HG03175 (cell line): ENCODE measurements at regions not wholly inside any gene's neighbourhood (a gene's known extent, or its start where the extent isn't known, plus 50 kb on each side); places are given as distances from the start of the nearest gene placed in this dataset.

Experiments
- ATAC-seq: cut with Tn5 transposase; IDR thresholded peaks from one replicate; pipeline ENCODE4 v1.9.1; 2021; ENCODE audit warnings: mild to moderate bottlenecking, moderate library complexity; ENCODE audit not compliant: unreplicated experiment

DNA sequence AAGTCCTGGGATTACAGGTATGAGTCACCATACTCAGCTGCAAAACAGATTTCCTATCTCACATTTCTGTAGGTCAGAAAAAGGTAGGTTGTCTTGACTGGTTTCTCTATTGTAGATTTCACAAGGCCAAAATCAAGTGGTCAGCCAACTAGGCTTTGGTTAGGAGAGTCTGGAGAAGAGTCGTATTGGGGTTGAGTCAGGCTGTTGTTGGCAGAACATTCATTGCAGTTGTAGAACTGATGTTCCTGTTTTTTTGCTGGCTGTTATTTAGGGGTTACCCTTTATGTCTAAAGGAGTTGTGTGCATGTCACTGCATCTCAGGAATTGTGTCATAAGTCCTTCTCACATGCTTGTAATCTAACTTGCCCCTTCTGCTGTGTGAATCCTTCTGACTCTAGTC, 814.2 kb upstream of the GRAMD2B start:
- no peak for ATAC-seq

DNA sequence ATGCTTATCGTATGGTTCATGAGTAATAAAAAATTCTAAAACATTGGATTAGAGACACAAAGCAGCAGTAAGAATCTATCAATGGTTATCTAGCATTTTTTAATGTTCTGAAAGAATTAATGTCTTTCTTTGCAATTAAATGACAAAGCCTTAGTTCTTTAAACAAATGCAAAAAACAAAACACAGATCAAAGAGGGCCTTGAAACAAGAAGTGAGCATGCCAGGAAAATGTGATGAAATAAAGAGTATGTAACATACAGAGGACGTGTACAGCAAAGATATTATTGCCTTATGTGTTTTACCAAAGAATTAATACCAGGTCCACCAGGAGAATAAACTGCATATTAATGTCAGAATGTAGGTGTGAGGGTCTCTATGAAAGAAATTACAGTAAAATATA, 812.3 kb upstream of the GRAMD2B start:
- ATAC-seq = no peak

DNA sequence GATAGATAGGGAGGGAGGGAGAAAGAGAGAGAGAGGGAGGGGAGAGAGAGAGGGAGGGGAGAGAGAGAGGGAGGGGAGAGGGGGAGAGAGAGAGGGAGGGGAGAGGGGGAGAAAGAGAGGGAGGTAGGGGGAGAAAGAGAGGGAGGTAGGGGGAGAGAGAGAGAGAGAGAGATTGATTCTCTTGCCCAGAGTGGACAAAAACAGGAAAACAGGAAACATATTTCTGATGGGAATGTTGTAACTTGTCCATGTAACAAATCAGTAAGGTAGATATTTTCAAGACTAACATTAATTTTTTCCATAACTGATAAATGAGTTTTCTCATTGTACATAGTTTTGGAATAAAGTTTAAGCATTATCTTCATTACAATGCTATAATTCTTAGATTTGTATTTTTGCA, 811.7 kb upstream of the GRAMD2B start:
- ATAC-seq = no peak

DNA sequence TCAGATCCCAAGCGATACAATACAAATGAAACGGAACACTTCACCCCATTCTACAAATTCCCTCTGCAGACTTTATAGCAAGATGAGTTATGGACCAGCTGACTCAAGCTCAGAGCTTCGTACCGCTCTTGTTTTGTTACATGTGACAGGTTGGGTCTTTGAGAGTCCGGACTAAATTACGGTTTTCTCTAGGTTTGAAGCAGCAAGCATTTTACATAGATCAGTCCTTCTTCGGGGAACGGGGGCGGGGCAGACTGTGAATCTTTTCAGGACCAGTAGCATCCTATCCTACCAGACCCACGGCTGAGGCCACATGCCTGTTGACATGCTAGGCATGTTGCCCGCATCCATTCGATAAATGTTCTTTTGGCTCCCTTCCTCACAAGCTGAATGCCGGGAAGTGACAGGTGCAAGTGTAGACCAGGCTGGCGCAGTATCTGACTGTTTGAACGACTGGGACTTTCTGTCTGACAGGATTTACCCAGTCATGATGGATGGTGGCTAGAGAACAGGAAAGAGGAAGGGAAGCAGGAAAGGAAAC, 811.0 kb upstream of the GRAMD2B start:
- ATAC-seq = no peak

DNA sequence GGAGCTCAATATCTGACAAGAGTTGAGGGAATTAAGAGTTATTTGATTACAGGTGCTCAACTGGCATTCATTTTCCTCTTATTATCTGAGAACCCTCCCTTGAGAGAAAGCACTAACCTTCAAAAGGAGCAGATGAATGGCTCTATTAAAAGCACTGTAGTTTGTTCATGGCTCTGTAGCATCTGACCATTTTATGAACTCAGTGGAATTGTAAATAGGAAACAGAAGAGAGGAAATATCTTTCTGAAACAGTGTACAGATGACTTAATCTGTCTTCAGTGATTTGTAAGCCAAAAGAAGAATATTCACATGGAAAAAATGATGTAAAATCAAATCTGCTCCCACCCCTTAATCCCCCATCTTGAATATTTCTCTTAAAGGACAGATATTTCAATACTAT, 810.4 kb upstream of the GRAMD2B start:
- no peak for ATAC-seq

DNA sequence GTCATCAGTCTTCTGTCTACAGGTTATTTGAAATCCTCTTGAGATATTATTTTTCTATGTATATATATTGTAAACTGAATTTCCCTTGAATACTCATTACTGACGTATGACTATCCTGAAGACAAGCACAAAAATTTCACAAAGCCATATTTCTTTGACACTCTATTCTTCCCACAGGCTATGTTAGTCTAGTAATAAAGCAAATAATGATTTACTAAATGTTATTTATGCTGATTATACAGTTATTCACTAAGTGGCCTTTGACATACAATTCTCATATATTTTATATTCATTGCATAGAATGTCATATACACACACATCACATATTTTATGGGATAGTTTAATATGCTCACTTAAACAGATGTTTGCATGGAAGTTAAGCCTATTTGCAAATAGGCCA, 793.0 kb upstream of the GRAMD2B start:
- no peak for ATAC-seq

DNA sequence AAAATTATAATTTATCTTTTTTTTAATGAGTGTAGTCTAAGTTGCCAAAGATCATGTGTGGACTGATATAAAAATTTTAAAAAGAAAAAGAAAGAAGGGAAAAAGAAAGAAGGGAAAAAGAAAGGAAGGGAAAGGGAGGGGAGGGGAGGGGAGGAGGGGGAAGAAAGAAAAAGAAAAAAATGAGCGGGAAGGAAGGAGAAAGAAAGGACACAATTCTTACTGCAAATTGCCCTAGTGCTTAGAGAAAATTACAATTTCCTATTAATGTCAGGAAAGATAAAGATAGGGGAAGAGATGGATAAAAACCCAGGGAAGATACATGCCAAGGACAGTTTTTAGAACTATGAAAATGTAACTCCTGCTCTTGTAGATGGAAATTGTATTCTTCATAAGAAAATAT, 789.7 kb upstream of the GRAMD2B start:
- no peak for ATAC-seq

DNA sequence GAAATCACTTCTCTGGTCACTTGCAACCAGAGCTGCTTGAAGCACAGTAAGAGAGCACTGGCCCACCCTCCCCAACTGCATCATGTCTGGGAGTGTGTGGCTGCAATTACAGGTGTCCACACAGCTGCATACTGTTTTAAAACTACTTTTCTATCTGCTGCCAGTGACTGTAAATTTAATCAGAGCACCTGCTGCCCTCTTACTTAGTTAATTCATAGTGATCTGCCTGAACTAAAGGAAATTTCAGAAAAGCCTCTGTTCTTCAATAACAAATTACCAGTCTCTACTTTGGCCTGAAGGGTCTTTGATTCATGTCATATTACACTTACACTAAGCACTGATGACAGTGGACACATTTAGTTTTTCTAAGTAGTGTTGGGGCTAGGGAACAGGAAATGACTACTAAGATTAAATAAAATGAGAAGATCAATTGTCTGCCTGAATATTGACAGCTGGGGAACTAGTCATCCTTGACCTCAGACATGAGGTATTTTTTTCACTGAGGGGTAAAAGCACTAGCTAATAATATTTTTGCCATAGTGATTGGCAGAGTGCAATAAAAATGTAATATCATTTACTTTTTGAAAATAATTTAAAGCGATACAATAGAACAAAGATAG, 788.9 kb upstream of the GRAMD2B start:
- no peak for ATAC-seq

DNA sequence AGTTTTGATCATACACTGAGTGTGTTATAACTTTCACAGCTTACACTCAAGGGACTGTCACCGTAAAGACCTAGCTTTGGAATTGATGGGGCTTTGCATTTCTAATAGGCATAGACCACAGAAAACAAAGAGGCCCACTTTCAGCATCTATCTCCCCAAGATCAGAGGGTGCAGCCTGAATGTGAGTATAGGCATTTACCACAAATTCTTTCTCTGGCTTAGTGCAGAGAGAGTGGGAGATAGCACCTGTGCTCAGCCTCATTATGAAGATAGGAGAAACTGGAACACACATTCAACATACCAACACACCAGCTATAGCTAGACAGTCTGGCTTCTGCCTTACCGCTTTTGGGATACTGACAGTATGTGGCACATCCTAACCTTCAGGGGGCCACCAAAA, 783.4 kb upstream of the GRAMD2B start:
- no peak for ATAC-seq

DNA sequence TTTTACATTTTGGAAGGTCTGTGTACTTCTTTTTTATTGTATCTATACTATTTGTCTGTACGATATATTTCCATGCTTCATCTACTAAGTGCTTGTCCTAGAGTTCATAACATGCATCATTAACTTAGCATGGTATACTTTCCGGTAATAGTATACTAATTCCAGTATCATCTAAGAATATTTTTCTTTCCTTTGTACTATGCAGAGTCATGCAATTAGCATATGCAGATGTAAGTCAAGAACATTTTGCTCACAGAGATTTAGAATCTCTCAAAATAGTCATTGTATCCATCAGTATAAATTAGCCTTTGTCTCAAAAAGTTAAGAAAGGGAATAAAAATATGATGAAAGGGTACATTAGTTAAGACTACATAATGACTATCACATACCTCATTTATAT, 770.4 kb upstream of the GRAMD2B start:
- ATAC-seq = no peak

DNA sequence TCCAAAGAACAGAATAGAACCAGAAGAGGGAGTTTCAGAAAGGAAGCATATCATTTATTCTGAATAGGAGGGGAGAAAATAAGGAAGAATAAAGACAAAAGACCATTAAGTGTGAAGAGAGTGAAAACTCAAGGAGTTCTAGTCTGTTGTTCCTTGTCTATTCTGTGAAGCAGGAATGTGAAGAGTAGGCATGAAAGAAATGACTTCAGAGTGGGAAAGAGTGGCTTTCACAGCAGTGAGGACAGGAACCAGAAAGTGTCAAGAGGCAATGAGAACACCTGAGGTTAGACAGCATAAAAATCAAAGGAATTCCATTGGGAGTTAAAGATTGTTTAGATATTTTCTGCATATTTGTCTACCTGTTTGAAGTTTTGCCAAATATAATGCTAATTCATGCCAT, 768.8 kb upstream of the GRAMD2B start:
- ATAC-seq = no peak

DNA sequence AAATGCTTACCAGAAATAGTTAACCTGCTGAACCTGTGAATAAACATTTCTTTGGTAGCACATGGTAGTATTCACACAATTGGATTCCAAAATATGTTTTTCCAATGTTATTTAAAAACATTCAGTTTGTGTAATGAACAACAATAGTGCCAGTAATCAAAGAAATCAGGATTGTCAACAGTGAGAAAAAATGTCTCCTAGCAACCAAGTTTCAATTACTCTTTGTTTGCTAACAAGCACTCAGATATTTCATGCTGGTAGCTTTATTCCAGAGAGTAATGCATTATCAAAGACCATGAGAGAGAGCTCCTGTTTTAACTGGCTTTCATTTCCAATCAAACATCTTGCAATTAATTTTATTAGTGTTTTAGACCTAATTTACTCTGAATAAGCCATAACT, 768.1 kb upstream of the GRAMD2B start:
- no peak for ATAC-seq

DNA sequence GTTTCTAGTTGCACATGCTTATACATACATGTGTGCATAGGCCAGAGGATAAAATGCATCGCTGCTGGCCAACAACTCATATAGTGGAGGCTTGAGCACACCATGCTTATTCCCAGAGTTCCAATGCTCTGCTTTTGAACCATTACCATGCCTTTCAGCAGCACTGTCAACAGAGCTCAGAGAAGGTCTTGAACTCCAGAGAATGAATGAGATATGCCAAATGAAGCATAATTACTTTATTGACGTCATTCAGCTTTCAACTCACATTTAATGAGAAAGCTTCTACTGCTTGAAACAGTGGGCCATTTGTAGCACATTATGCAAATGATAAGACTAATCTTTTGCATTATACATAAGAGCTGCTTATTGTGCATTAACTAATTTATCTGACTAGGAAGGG, 765.3 kb upstream of the GRAMD2B start:
- ATAC-seq = no peak

DNA sequence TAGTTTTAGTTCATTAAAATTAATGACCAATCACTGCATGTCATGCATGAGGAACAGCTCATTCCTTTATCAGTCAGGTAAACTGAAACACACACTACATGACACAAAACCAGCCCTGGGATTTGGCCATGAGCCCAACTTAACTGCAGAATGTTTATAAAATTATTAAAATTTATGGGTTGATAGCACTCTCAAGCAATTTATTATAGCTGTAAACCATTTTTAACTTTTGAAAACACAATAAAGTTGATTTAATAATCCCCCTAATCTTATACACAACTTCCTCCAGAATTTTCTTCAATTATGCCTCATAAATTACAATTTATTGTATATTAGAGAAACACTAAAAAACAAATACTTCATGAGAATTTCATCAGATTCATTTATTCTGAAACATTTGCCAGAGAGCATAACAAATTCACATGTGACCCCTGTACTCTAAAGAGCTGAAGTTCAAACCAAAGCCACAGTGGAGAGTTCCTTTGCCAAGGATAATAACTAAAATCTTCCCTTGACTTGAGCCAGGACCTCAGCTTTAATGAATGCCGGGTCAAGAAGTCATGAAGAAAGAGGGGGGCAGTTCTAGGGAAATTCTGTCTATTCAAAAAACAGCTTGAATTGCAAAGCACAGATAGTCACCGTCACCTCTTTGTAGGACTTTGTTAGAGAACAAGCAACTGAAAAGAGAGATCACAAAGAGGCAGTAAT, 763.7 kb upstream of the GRAMD2B start:
- no peak for ATAC-seq

DNA sequence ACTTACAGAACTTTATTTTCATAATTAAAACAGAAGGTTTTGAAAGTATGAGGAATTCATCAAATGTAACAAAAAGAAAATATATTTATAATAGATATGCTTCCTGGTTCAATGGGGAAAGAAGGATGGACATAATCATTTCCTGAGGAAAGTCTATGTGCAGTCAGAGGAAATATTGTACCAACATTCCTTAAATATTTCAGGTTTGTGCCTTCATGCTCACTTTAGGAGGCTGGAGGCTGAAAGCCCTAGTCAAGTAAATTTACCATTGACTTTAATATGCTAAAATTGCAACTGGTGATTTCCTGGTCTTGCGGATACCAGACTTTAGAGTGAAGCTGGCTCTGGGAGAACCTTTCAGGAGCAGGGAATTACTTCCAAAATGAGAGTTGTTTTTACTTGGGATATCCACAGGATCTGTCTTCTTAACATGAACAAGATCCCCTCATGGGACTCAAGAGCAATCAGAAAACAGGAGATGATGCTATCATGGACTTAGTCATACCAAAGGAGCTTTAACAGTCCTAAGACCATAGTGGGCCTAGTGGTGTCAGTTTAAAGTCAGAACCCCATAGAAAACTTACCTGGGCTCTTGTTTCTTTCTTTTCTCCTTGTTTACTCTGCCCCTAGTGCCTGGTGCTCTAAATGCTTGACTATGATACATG, 762.8 kb upstream of the GRAMD2B start:
- ATAC-seq = no peak

DNA sequence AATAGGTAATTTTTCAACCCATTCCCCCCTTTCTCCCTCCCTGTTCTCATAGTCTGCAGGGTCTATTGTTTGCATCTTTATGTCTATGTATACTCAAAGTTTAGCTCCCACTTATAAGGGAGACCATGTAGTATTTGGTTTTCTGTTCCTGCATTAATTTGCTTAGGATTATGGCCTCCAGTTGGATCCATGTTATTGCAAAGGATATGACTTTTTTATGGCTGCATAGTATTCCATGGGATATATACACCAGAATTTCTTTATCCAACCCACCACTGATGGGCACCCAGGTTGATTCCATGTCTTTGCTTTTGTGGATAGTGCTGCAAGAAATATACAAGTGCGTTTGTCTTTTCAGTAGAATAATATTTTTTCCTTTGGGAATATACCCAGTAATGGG, 761.6 kb upstream of the GRAMD2B start:
- no peak for ATAC-seq

DNA sequence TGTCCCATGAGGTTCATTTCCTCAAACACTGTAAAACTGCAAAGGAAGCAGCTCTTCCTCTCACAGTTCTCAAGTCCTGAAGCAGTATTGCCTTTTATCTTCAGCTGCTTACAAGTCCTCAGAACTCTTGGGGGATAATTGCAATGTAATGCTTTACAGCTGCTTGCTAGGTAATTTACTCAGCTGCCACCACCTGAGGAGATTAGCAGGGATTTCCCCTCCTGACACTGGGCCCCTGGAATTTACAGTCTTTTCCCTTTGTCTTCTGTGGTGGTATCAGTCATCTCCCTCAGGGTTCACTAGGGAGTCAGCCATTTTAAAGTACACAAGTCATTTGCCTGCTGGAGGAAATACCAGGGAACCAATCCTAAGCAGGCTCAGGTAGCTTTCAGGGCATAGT, 754.3 kb upstream of the GRAMD2B start:
- ATAC-seq = no peak

DNA sequence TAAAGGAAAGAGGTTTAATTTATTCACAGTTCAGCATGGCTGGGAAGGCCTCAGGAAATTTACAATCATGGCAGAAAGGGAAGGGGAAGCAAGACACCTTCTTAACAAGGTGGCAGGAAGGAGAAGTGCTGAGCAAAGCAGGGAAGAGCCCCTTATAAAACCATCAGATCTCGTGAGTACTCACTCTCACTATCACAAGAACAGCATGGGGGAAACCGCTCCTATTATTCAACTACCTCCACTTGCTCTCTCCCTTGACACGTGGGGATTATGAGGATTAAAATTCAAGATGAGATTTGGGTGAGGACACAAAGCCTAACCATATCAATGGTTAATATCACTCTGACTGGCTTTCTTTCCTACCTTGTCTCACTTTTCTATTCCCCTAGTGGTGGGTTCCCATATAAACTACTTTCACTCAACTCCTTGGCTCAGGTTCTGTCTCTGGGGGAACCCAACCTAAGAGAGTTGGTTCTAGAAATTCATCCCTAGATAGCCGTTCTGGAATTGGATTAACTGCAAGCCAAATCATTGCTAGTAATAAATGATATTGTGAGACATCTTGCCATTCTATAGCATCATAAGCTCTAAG, 749.8 kb upstream of the GRAMD2B start:
- no peak for ATAC-seq

DNA sequence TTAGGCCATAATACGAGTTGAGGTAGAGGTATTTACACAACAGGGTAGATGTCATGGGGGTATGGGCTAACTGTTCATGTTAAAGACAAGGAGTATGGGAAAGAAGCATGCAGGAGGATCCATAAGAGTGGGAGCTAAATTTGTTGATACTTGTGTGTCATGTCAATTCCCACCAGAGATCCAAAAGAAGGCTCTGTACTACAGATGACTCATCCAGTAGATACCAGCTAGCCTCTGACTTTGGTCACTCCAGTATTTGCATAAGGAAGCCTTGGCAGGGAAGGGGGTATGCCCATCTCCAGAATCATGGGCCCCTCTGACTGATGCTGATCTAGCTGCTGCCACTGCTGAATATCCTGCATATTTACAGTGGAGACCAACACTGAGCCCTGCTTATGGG, 743.7 kb upstream of the GRAMD2B start:
- ATAC-seq = no peak

DNA sequence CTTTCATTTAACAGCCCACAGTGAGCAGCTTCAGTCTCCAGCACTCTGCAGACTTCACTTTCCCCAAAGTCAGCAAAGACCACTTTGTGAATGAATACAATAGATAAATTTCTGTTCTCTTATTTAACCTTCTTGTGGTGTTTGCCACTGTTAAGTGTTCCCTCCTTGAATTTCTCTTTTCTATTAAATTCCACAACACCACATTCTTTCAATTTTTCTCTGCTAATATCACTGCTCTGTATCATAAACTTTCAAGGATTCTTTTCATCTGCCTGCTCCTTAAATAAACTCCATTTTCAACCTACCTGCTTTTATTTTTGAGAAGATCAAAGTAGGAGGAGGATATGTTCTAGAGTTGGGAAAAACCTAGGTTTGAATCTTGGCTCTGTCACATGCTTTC, 739.5 kb upstream of the GRAMD2B start:
- no peak for ATAC-seq

DNA sequence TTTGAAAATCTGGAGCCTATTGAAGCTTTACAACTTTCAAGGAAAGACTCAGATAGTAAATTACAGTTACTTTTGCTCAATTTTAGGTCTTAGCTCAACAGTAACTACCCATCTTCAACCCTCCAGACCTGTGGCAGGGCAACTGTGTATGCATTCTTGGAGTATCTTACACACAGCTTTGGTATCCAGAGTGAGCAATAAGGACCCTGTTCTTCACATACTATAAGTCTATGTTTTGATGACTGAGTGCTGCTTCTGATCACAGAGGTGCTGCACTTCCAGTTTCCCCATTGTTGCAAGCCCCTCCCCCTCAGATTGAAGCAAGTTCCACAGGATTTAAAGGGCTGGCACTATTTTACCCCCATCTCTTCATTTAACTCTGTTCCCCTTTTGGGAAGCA, 737.4 kb upstream of the GRAMD2B start:
- ATAC-seq = no peak
